AG08395 (cell line): ENCODE measurements at regions not wholly inside any gene's neighbourhood (a gene's known extent, or its start where the extent isn't known, plus 50 kb on each side); places are given as distances from the start of the nearest gene placed in this dataset.

ENCODE experiments used
- DNase-seq: peaks from one replicate; pipeline ENCODE4 v3.0.0; 2012; ENCODE audit warnings: mixed read lengths, low spot score

DNA sequence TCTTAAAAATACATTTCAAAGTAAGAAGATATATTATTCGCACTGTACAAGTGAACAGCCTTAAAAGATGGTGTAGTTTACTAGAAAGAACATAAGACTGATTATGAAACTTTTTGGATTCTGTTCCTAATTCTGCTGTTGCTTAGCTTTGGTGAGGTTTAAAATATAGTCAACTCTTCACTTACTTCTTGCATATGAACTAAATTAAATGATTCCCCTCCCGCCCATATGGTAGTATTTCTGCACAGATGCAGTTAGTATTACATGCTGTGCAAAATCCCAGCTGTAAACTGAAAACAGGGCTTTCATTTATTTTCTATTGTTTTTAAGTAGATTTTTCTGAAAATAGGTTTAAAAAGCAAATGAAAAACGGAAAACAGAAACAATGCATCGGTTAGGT, 345.4 kb upstream of the NCAM2 start:
- no peak for DNase-seq

DNA sequence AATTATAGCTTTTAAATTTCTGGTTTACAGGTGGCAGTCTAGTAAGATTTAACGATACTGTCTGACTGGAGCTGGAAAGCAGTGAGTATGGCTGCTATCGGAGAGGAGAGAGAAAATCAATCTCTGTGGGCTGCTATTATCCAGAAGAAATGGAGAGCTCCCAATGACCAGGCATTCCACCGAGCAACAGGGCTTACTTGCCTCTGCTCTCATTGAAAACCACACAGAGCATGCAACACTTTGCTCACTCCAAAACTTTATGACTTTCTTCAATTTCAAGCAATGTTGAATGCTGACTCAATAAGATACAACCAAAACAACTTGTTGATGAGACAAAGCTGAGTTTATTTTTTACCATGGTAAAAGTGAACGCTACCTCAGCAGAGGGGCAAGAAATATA, 337.0 kb upstream of the NCAM2 start:
- DNase-seq = no peak

DNA sequence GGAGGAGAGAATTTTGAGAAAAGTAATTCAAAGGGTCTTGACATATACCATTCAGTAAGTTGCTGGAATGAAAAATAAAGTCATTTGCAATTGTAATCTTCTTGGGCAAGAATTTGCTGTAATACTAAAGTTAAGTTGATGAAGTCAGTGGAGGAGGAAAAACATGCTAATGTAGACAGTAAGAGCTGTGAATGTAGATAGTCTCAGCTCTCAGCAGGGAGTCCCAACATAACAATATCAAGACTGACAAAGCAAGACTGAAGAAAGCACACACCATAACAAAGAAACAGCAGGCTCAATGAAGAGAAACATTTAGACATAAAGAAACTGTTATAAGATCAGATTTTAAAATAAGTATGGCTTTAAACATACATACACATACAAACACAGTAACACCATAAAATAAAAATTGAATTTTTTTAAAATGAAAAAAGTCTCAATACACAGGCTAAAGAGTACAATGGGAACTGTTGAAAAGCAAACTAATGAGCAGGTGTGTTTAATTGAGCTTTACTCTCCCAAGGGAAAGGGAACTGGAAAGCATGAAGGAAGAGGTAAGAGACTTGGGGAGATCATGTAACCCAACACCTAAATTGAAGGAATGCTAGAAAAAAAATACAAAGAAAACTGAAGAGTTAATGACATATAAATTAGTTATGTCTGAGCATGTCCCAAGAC, 336.3 kb upstream of the NCAM2 start:
- no peak for DNase-seq

DNA sequence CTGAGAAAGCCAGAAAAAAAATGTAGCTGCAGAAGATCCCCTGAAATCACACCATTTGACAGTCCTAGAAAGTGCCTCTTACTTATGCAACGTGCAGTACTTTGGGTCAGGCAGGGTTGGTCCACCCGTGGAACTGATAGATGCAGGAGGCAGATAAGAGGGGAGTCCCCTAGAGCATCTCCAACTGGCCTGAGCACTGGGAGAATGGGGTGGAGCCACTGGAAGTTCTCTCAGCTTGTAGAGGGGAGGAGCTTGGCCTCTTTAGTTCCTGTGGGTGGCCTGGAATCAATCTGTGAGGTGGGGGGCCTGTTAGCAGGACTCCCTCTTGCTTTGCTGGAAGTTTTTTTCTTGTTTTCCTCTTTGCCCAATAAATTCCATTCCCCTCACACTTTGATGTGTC, 335.7 kb upstream of the NCAM2 start:
- DNase-seq = no peak

- no peak for DNase-seq
These were observed 330.3 kb upstream of the NCAM2 start for GRCh38 chr21:20667931-20668330.

GRCh38 chr21:20685475-20685874, 312.7 kb upstream of the NCAM2 start:
- no peak for DNase-seq

GRCh38 chr21:20698585-20698984, 299.6 kb upstream of the NCAM2 start:
- DNase-seq = no peak

DNA sequence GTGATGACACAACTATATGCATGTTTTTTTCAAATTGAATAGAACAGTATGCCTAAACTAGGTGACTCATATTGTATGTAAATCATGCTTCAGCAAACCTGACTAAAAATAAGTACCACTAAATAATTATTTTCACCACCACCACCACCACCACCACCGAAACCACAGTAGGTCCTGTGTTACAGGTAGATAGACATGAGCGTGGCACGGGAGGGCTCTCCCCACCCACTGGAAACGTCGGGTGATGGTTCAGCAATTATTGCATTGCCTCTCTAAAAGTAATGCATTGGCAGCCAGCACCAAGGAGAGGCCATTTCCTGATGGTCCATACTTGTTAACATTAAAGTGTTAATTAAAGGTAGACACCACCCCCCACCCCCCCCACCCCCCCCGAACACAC, 297.0 kb upstream of the NCAM2 start:
- DNase-seq = no peak

DNA sequence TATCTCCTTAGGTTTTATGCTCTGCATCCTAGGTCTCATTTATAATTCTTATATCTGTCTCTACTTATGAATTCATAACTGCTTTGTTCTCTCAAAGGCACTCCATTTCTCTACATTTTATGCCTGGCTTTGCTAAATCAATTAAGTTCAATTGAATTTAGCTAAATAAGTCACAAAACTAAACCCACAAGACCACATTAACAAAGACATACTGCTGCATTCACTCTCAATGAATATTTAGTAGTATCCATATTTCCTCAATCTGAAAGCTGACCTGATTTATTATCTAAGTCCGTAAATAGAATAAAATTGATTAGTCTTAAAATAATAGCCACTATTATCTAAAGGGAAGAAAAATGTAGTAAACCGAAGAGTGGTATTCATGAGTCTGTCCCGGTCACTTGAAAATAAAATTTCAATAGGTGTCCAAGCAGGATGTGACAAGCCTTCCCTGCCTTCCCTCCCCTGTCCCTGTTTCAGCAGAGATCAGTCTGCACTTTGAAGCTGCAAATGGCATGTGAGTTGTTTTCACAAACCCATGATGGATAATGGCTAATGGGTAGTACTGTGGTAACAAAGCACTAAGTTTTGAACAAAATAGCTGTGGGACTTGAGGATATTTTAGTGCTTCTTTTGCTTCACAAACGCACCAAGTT, 295.0 kb upstream of the NCAM2 start:
- no peak for DNase-seq

- peak; percentile 50 for DNase-seq
These were observed 277.6 kb upstream of the NCAM2 start for GRCh38 chr21:20720623-20721022.

DNA sequence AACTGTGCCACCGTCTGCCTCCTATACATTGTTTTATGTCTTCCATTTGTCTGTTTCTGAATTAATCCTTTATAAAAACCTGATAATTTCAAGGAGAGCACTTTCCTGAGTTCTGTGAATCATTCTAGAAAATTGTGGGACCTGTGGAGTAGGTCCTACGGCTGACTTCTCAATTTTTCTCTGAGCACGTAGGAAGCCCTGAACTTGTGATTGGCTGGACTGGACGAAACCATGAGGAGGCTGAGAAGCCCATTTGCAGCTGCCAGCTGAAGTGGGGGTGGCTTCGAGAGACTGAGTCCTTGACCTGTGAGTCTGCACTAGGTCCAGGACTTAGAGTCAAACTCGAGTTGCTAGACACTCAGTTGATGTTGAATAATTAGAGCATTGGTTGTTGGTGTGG, 277.1 kb upstream of the NCAM2 start:
- no peak for DNase-seq

DNA sequence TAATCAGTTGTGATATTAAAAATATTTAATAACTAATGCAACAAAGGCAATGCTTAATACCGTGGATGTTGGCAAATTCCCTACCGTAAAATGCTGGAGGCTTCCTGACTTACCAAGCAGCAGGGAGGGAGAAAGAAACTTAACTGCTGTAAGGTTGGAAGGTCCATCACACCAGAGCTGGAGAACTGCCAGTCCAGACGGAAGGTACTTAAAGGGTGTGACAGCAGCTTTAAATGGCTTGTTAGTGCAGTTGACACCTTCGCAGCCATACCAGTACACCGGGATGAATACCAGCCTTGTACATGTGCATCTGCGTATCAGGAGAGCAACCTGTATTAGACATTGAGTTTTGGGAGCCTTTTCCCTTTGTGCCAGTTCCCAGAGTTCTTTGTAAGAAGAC, 269.5 kb upstream of the NCAM2 start:
- no peak for DNase-seq

- peak; percentile 12 for DNase-seq
These were observed 268.8 kb upstream of the NCAM2 start for GRCh38 chr21:20729376-20729775.

DNA sequence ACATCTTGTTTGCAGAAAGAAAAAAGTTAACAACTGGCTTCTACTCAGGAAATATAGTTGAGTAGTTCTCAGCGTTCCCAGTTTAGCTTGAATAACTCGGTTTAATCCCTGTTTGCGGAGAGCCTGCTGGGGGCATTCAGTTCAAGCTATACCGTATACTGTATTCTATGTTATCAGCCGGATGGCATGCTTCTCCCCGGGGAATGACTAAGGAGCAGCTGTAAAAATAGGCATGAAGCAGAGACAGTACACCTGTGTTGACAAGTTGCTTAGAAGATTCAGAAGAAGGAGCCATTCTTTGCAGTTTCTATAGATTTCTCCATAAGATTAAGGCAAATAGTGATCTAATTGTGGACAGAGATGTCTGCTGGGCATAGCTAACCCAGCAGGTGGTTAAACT, 267.8 kb upstream of the NCAM2 start:
- DNase-seq = no peak

DNA sequence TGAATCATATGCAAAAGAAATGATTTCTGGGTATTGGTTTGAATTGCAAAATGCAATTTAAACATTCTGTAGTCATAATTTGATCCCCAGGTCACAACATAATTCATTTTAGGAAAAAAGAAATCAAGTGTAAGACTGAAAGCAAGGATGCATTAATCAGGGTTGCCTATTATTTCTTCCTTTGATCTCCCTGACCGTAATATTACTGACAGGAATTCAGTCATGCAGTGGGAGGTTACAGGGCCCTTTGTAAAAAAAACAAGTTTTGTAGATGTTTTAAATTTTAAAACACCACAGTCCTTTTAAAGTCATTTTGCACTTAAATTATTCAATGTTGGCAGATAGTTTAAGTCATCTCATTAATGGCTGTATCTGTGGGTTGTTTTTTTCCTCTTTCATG, 263.0 kb upstream of the NCAM2 start:
- no peak for DNase-seq

GRCh38 chr21:20737227-20737913, 260.8 kb upstream of the NCAM2 start:
- DNase-seq = no peak

DNA sequence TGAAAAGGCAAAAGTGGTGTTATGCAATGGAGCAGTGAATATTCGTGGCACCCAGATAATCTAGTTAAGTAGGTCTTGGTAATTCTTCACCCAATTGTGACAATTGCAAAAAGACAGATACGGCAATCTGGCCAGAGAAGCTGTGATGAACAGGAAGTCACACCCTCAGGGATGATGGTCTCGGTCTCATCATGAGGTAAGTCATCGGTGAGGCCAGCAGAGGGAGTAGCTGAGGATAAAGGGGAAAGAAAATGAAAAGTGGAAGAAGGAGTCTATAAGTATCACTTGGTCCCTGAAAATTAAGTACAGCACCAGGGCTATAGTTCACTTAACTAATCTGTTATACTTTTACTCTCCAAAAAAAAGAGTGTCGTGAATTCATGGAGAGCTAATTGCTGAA, 258.8 kb upstream of the NCAM2 start:
- DNase-seq = no peak

DNA sequence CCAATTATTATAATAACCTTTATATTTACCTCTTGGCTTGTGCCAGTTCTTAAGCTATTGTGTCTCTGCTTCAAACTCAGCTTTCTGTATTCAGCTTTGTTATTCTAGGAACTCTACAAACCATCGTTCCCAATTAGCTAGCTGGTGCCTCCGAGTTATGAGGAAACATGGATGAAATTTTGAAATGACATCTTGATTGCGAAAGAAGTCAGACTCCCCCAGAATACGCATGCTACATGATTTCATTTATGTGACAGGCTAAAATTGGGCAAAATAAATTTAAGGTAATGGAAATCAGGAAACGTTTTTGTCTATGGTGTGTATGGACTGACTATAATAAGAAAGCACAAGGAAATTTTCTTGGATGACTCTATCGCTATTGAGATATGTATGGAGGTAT, 256.8 kb upstream of the NCAM2 start:
- no peak for DNase-seq

DNA sequence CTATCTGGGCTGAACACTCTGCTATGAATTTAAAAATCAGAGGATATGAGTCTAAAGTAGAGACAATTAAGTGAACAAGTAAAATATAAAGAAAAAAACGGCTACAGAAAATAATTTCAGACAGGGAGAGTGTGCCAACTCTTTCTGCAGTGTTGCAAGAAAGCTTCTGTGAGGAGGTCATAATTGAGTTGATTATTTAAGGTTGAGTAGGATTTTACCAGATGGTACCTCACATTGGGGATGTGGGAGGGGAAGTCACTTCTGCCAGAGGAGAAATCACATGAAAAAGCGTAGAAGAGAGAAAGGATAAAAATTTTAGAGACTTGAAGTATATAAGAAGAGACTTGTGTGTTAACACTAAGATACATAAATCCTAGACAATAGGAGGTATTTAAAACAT, 238.0 kb upstream of the NCAM2 start:
- no peak for DNase-seq

DNA sequence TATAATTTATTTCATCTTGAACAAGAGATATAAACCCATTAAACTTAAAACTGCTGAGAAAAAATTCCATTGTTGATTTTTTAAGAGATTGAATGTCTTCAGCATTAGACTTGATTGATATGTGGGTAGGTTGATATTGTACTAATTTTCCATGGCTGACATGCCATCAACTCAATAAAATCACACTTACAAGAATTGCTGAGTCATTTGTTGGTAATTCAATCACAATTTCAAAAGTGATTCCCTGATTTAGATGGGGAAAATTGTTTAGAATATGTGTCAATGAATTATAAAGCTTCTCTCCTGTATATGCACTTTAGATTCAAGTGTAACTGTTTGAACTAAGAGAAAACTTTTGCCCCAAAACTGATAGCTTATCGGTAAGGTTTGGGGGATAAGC, 223.5 kb upstream of the NCAM2 start:
- DNase-seq = no peak

DNA sequence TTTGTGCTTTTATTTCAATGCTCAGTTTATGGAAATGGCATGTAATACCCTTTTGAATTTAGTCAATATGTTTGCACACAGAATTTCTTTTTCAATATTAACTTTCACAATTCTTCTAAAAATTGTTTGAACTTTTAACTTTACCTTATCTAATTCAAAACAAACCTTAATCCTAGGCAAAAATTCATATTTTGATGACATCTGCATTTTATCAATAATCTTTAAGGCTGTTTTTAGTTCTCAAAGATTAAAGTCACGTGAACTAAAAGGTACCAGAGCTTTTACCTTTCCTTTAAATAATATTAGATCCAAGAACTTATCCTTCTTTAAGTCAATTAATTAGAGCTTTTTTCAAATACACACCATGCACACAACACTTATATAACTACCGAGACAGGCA, 218.9 kb upstream of the NCAM2 start:
- DNase-seq = no peak

- DNase-seq = no peak
These were observed 214.6 kb upstream of the NCAM2 start for GRCh38 chr21:20783611-20784010.

GRCh38 chr21:20789729-20790500, 208.3 kb upstream of the NCAM2 start:
- no peak for DNase-seq
